KOPT-K1 (cell line): ENCODE measurements at regions not wholly inside any gene's neighbourhood (a gene's known extent, or its start where the extent isn't known, plus 50 kb on each side); places are given as distances from the start of the nearest gene placed in this dataset.
"Not testable (repeated sequence)": the region's sequence is repeated elsewhere in the genome, so short reads cannot be mapped to it uniquely, and the experiment has no call there.

ENCODE experiments used
- H3K27ac ChIP-seq: fragments of 200-600 bp; sonication (generic); 2 replicates; pipeline ENCODE4 v1.5.1; 2016; ENCODE audit warnings: antibody characterized with exemption, mild to moderate bottlenecking, low read depth, low read length; ENCODE audit not compliant: poor library complexity, severe bottlenecking
- H3K36me3 ChIP-seq: fragments of 200-600 bp; sonication (generic); 2 replicates; pipeline ENCODE4 v1.5.1; 2017; ENCODE audit warnings: antibody characterized with exemption, mild to moderate bottlenecking, low read length, moderate library complexity; ENCODE audit not compliant: insufficient read depth
- H3K9me3 ChIP-seq: fragments of 200-600 bp; sonication (generic); 2 replicates; pipeline ENCODE4 v1.5.1; 2017; ENCODE audit warnings: antibody characterized with exemption, low read length, mild to moderate bottlenecking; ENCODE audit not compliant: insufficient read depth, poor library complexity, severe bottlenecking

- Histone ChIP-seq H3K9me3 (peaks cover 17% of the 10 kb centered on the region), H3K27ac (no peak overlapping the region), H3K36me3 (no peaks in the 10 kb centered on the region)
Measured at GRCh38 chr22:48729499-48730171, 1098.0 kb downstream of the BRD1 start.

GRCh38 chr22:48727454-48728058, 1100.1 kb downstream of the BRD1 start:
- no peaks in the 10 kb centered on the region for H3K36me3 ChIP-seq
- no peak overlapping the region for H3K27ac ChIP-seq
- H3K9me3 ChIP-seq, result peaks cover 17% of the 10 kb centered on the region

GRCh38 chr22:48724899-48725298, 1102.8 kb downstream of the BRD1 start:
- no peaks in the 10 kb centered on the region for H3K36me3 ChIP-seq
- peaks cover 17% of the 10 kb centered on the region for H3K9me3 ChIP-seq

GRCh38 chr22:48722661-48723060, 1105.0 kb downstream of the BRD1 start:
- Histone ChIP-seq H3K9me3 (peaks cover 17% of the 10 kb centered on the region), H3K36me3 (no peaks in the 10 kb centered on the region), H3K27ac (no peak overlapping the region)

More at GRCh38 chr22:48724899-48725298, 1102.8 kb downstream of the BRD1 start:
- no peak overlapping the region for H3K27ac ChIP-seq

GRCh38 chr22:48721395-48721669, 1106.3 kb downstream of the BRD1 start:
- H3K36me3 ChIP-seq, result no peaks in the 10 kb centered on the region
- H3K9me3 ChIP-seq, result peaks cover 3% of the 10 kb centered on the region
- H3K27ac ChIP-seq, result no peak overlapping the region

GRCh38 chr22:48720662-48721394, 1106.8 kb downstream of the BRD1 start:
- Histone ChIP-seq H3K36me3 (no peaks in the 10 kb centered on the region), H3K9me3 (no peaks in the 10 kb centered on the region), H3K27ac (no peak overlapping the region)

- Histone ChIP-seq H3K9me3 (no peaks in the 10 kb centered on the region), H3K27ac (no peak overlapping the region), H3K36me3 (no peaks in the 10 kb centered on the region)
Measured at GRCh38 chr22:48719978-48720661, 1107.6 kb downstream of the BRD1 start.

- H3K9me3 ChIP-seq, result no peaks in the 10 kb centered on the region
- no peaks in the 10 kb centered on the region for H3K36me3 ChIP-seq
- H3K27ac ChIP-seq, result no peak overlapping the region
Measured at GRCh38 chr22:48718818-48719500, 1108.7 kb downstream of the BRD1 start.

GRCh38 chr22:48717883-48718817, 1109.5 kb downstream of the BRD1 start:
- no peaks in the 10 kb centered on the region for H3K9me3 ChIP-seq
- no peak overlapping the region for H3K27ac ChIP-seq
- H3K36me3 ChIP-seq, result no peaks in the 10 kb centered on the region

- Histone ChIP-seq H3K36me3 (no peaks in the 10 kb centered on the region), H3K27ac (no peak overlapping the region), H3K9me3 (no peaks in the 10 kb centered on the region)
Measured at GRCh38 chr22:48717076-48717810, 1110.4 kb downstream of the BRD1 start.

- H3K36me3 ChIP-seq, H3K9me3 ChIP-seq, H3K27ac ChIP-seq: not testable (repeated sequence)
Measured at GRCh38 chr22:48716154-48716553, 1111.5 kb downstream of the BRD1 start.

- H3K9me3 ChIP-seq, result no peaks in the 10 kb centered on the region
Measured at GRCh38 chr22:48715511-48715910, 1112.2 kb downstream of the BRD1 start.

GRCh38 chr22:48714231-48714630, 1113.4 kb downstream of the BRD1 start:
- H3K9me3 ChIP-seq, result no peaks in the 10 kb centered on the region
- H3K36me3 ChIP-seq, result no peaks in the 10 kb centered on the region
- H3K27ac ChIP-seq, result no peak overlapping the region

More at GRCh38 chr22:48715511-48715910, 1112.2 kb downstream of the BRD1 start:
- H3K36me3 ChIP-seq, result no peaks in the 10 kb centered on the region
- no peak overlapping the region for H3K27ac ChIP-seq
